NCI-H82 treated with DMSO at 0.1 percent for 48 hours (cell line): ENCODE measurements at regions not wholly inside any gene's neighbourhood (a gene's known extent, or its start where the extent isn't known, plus 50 kb on each side); places are given as distances from the start of the nearest gene placed in this dataset.

Experiments used
- DNase-seq: peaks from one replicate; lab custom pipeline; 2025; ENCODE audit not compliant: unreplicated experiment; lab: John Stamatoyannopoulos, UW

DNA sequence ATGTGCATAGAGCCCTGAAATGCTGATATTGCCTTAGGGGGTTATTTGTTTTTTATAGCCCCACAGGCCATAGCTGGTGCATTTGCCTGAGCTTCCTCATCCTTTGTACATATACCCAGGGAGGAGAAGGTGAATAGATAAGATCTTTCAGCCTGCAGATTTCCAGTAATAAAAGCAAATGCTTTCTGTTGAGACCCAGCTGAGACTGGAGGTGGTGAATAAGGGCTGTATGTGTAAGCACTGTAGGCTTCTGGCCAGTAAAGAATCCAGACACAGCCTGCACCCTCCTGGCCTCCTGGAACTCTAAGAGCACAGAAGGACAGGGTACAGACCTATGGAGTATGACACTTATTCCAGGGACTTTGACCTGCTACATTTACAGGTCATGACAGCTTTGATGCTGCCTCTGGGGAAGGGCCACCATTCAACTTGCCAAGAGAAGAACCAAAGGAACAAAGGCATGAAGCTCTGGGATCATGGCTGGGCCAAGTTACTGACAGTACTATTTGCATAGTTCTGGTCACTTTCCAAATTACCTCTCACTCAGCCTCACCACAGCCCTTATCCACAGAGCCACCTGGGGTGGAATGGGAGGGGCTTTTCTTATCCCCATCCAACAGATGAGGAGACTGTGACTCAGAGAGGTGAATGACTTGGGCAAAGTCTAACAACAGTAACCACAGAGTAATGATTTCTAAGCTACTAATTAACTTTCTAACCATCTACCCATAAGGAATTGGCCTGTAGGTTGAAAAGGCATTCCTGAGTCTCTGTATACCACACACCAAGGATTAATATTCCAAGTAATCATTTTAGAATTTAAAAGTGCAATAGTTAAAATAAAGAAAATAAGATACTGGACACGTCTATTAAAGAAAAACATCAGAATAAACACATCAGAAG is 604.5 kb upstream of the KLF4 start:
- DNase-seq, result no peak

GRCh38 chr9:108088916-108089315 is 599.3 kb upstream of the KLF4 start:
- DNase-seq, result no peak

DNA sequence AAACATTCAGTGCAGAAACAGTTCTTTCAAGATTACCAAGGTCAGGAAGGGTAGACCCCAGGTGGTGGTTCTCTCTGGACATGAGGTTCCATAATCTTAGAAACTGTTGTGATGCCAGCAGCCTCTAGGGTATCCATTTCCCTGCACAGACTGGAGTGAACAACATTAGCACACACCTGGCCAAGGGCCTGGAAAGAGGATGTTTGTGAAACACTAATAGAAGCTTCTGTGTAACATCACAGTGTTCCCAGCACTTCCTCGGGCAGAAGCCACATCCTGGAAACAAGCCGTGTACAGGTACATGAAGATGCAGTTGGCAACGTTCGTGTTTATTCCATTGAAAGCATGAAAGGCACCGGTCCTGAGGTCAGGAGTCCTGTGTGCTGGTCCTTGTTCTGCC is 598.2 kb upstream of the KLF4 start:
- DNase-seq, result no peak

- no peak for DNase-seq
Measured at GRCh38 chr9:108086624-108087023, 597.1 kb upstream of the KLF4 start.

DNA sequence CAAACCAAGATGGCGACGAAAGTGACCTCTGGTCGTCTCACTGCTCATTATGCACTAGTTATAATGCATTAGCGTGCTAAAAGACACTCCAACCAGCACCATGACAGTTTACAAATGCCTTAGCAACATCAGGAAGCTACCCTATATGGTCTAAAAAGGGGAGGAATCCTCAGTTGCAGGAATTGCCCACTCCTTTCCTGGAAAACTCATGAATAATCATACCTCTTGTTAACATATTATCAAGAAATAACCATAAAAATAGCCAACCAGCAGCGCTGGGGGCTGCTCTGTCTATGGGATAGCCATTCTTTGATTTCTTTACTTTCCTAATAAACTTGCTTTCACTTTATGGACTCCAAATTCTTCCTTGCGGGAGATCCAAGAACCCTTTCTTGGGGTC is 595.7 kb upstream of the KLF4 start:
- DNase-seq, result no peak

GRCh38 chr9:108083796-108084352 is 594.3 kb upstream of the KLF4 start:
- no peak for DNase-seq

DNA sequence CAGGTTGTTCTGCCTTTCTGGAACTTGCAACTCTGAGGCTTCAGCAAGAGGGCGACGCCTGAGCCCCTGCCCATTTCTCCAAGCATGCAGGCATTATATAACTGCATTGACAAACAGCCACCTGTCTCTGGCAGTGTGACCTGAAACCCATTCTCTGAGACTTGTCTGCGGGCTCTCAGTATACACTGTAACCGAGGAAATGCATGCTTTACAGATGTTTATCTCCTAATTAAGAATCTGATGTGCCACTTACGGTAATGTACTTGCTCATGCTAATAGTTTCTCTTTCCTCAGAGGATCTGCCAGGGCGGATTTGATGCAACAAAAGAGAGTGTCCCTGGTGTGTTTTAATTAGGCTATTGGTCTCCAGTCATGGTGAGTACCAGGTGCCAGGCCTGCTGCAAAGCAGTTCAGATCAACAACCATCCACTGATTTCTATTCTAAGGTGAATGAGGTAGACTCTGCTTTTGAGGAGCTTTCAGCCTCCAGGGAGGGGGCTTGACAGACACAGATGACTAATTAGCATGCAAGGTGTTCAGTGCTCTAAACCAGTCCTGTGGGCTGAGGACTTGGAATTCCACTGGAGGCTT is 593.7 kb upstream of the KLF4 start:
- no peak for DNase-seq

- no peak for DNase-seq
Measured at GRCh38 chr9:108081112-108081511, 591.5 kb upstream of the KLF4 start.

GRCh38 chr9:108080285-108080684 is 590.7 kb upstream of the KLF4 start:
- DNase-seq, result no peak

- DNase-seq, result peak; percentile 28
Measured at GRCh38 chr9:108078811-108079210, 589.2 kb upstream of the KLF4 start.

DNA sequence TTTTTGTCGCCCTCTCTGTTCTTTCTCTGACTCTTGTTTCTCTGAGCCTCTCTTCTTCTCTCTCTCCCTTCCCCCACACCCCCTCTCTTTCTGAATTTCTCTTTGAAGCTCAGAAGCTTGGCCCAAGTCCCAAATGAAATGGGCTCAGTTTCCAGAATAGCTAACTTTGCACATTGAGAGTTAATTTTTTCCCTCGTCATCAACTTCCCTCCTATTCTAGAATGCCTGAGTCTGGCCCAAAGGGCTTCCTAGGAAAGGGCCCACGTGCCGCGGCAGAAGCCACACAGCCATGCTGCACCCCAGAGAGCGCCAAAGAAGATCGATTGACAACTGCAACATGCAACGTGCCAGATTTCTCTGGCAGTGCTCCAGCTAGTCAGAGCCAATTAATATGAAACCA is 588.8 kb upstream of the KLF4 start:
- no peak for DNase-seq

DNA sequence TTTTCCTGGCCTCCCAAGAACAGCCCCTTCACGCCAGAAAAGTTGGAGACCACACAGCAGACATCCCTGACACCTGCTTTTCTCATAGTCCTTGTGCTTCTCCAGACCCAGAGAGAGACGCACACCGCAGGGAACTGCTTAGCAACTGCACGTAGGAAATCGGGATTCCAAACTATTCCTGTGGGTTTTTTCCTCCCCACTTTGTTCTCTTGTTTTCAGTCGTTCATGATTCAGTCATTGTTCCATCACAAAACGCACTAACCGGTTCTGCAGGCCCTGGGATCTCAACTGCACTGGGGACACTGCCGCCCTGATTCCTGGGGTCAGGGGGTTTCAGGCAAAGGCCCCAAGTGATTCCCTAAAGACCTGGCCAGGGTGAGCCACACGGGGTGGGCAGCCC is 588.0 kb upstream of the KLF4 start:
- no peak for DNase-seq

DNA sequence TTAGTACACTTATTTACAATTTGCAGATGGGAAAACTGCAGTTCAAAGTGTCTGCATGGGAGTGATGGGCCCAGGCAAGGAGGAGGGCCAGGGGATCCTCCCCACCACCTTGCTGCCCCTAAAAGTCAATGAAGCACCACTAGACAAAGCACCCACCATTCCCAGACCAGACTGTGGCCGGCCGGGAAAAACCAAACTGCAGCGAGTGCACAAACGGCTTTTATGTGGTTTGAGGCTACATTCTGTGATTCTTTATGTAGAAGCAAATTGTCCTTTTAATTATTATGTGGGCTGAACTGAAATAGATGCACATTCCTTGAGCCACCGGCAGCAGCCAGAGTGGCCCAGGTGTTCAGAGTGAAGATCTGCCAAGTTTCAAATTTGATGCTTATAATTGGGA is 585.3 kb upstream of the KLF4 start:
- no peak for DNase-seq

DNA sequence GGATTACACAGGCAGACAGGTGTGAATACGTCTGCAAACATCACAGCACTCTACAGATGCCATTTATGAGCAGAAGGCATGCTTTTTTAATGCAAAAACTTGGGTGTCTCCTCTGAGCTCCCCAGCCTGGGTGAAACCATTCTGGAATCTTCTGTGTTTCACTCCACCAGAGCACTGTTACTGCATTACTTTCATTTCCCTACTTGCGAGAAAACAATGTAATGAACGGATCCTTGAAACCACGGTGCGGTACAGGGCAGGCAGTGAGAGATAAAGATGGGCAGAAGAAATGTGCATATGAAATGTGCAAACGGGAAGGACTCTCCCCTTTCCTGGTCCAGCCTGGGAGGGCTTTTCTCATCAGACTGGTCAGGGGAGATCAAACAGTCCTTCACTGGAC is 584.3 kb upstream of the KLF4 start:
- no peak for DNase-seq

DNA sequence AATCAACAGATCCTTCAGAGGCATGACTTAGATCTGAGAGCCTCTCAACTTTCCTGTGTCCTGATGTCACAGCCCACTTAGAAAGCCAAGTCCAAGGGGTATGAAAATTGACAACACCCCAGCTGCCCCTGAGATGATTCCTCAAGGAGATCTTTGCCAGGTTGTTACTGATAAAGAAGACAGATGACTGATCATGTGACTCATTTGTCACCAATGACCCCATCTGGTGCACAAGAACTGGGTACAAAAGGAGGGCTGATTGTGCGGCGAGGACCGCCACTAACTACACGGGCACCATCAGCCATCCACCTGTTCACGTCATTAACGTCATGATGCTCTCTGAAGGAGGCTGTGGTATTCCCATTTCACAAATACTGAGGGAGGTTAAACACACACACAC is 583.2 kb upstream of the KLF4 start:
- no peak for DNase-seq

DNA sequence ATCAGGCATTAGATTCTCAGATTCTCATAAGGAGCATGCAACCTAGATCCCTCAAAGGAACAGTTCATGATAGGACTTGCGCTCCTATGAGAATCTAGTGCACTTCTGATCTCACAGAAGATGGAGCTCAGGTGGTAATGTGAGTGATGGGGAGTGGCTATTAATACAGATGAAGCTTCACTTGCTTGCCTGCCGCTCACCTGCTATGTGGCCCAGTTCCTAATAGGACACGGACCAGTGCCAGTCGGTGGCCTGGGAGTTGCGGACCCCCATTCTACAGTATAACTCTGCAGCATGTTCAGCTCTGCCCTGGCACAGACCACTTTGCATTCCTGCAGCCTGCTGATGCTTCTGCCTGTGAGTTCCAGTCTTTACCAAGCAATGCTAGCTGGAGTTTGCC is 581.3 kb upstream of the KLF4 start:
- no peak for DNase-seq

DNA sequence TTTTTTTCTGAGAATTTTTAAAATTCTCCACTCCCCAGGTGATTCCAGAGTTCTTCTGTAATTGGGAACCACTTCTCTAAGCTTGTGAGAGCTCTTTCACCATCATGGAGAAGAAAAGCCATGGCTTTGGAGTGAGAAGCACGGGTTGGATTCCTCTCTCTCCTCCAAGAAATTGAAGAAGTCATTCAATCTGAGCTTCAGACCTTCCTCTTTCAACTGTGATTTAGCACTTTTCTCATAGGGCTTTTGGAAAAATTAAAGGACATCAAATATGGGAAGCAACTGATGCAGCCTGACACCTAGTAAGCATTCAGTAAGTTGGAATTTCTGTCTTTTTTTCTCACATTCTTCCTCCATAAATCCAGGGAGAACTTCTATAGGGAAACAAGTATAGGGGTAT is 580.4 kb upstream of the KLF4 start:
- DNase-seq, result no peak

DNA sequence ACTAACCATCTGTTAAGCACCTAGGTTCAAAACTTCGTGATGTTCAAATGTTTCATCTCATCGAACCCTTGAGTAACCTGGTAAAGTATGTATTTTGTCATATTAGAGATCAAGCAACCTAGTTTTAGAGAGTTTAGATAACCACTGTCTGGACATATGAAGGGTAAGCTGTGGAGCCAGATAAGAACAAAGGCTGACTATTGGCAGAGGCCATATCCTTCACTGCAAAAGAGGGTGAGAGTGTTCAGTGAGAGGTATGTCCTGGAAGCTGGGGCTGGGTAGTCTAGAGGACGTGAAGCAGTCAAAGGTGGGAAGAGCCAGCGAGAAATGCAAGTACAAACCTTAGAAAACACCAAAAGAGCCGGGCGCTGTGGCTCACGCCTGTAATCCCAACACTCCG is 573.1 kb upstream of the KLF4 start:
- DNase-seq, result no peak

DNA sequence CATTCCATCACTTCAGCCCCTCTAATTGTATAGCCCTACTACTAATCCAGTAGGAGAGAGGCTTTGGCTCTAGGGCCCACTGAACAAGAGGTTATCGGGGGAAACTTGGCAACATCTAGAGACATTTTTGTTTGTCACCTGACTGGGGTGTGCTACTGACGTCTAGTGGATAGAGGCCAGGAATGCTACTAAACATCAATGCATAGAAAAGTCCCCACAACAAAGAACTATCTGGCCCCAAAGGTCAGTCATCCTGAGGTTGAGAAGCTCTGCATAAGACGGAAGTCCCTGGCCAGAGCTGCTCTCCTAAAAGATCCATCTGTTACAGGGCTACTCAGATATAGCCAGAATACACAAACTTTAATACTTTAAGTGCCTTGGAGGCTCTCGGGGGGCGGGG is 570.6 kb upstream of the KLF4 start:
- DNase-seq, result no peak

DNA sequence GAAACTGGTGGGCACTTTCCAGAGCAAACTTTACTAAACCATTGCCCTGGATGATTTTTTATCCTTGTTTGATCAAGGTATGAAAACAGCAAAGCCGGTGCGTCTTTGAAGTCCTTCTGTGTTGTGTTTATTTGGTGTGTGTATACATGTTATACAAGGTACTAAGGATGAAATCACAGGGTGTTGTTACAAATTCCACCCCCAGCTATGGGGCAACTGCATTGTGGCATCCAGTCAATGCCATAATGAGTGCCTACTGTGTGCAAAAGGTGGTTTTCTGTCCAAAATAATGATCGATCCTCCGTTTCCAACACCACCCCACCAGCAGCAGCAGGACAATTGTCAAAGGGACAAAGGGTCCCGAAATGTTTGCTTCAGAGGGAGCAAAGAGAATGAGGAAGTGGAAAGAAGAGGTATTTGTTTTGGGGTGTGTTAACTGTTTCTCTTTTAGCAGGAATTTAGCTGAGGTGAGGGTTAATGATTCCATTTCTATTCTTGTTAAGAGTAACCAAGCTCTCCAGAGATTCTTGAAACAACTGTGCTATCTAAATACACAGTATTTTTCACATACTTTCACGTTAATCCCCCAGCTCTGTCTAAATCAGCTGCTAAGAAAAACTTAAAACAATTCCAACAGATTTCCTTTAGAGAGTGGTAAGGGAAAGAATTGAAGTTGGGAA is 568.7 kb upstream of the KLF4 start:
- no peak for DNase-seq

DNA sequence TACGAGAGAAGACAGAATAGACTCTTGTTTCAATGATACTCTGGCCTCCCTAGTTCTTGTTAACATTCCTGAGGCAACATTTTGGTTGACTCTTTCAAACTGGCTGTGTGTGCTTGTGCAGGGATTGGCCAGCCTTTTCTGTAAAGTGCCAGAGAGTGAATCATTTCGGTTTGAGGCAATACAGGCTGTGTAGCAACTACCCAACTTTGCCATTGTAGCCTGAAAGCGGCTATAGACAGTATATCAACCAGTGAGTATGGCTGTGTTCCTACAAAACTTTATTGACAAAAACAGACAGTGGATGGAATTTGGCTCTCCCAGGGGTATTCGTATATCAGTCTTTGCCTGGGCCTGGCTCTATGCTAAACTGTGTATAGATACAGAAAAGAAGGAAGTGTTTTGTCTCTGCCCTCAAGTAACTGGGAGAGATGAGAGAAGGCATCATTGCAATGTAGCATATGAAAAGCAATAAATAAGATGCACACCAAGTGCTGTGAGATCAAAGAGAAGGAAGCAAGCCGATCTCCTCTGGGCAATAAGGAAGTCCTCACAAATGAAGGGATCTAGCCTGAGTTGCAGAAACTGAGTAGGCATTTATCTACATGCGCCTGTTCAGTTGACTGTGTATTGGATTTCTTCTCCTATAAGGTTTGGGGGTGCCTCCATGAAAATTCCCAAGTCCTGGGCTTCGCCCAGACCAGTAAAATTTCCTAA is 568.0 kb upstream of the KLF4 start:
- DNase-seq, result no peak
